ENCODE measurements at regions not wholly inside any gene's neighbourhood (a gene's known extent, or its start where the extent isn't known, plus 50 kb on each side); places are given as distances from the start of the nearest gene placed in this dataset.

- no peak overlapping the region for H3K27ac Mint-ChIP-seq (ENCODE audit: unreplicated experiment)
- H3K9me3 Mint-ChIP-seq (ENCODE audit: low read depth) = no peaks in the 10 kb centered on the region
- H3K27me3 Mint-ChIP-seq (ENCODE audit: low read depth) = peaks cover 2% of the 10 kb centered on the region
- H3K36me3 Mint-ChIP-seq (ENCODE audit: low read depth) = no peaks in the 10 kb centered on the region
- no peak for TF ChIP-seq CTCF (IDR thresholded peaks at IDR 0.05)
- no peaks in the 10 kb centered on the region for H3K4me1 Mint-ChIP-seq (ENCODE audit: low read depth)
- H3K4me3 Mint-ChIP-seq (ENCODE audit: unreplicated experiment) = no peak overlapping the region
- no peak for DNase-seq (ENCODE audit: low spot score)
Observed at GRCh38 chr10:47087667-47088066, 176.4 kb downstream of the PTPN20 start.

GRCh38 chr10:47088656-47089354 is 177.6 kb downstream of the PTPN20 start:
- no peak for DNase-seq (ENCODE audit: low spot score)
- peaks cover 2% of the 10 kb centered on the region for H3K27me3 Mint-ChIP-seq (ENCODE audit: low read depth)
- TF ChIP-seq CTCF (IDR thresholded peaks at IDR 0.05) = no peak
- no peaks in the 10 kb centered on the region for H3K4me1 Mint-ChIP-seq (ENCODE audit: low read depth)
- no peak overlapping the region for H3K27ac Mint-ChIP-seq (ENCODE audit: unreplicated experiment)
- no peaks in the 10 kb centered on the region for H3K9me3 Mint-ChIP-seq (ENCODE audit: low read depth)
- no peaks in the 10 kb centered on the region for H3K36me3 Mint-ChIP-seq (ENCODE audit: low read depth)
- H3K4me3 Mint-ChIP-seq (ENCODE audit: unreplicated experiment) = no peak overlapping the region

GRCh38 chr10:47090042-47090441 is 178.8 kb downstream of the PTPN20 start:
- no peak overlapping the region for H3K27ac Mint-ChIP-seq (ENCODE audit: unreplicated experiment)
- peaks cover 4% of the 10 kb centered on the region for H3K9me3 Mint-ChIP-seq (ENCODE audit: low read depth)
- TF ChIP-seq CTCF (IDR thresholded peaks at IDR 0.05) = no peak
- peaks cover 2% of the 10 kb centered on the region for H3K27me3 Mint-ChIP-seq (ENCODE audit: low read depth)
- no peak for DNase-seq (ENCODE audit: low spot score)
- no peaks in the 10 kb centered on the region for H3K4me1 Mint-ChIP-seq (ENCODE audit: low read depth)
- H3K4me3 Mint-ChIP-seq (ENCODE audit: unreplicated experiment) = no peak overlapping the region
- no peaks in the 10 kb centered on the region for H3K36me3 Mint-ChIP-seq (ENCODE audit: low read depth)

- no peak overlapping the region for H3K27ac Mint-ChIP-seq (ENCODE audit: unreplicated experiment)
- no peaks in the 10 kb centered on the region for H3K36me3 Mint-ChIP-seq (ENCODE audit: low read depth)
- no peak for TF ChIP-seq CTCF (IDR thresholded peaks at IDR 0.05)
- peaks cover 2% of the 10 kb centered on the region for H3K27me3 Mint-ChIP-seq (ENCODE audit: low read depth)
- no peak overlapping the region for H3K4me3 Mint-ChIP-seq (ENCODE audit: unreplicated experiment)
- H3K9me3 Mint-ChIP-seq (ENCODE audit: low read depth) = peaks cover 4% of the 10 kb centered on the region
- no peaks in the 10 kb centered on the region for H3K4me1 Mint-ChIP-seq (ENCODE audit: low read depth)
- no peak for DNase-seq (ENCODE audit: low spot score)
Observed at GRCh38 chr10:47090903-47091302, 179.7 kb downstream of the PTPN20 start.

GRCh38 chr10:47091421-47091820 is 180.2 kb downstream of the PTPN20 start:
- no peak for TF ChIP-seq CTCF (IDR thresholded peaks at IDR 0.05)
- Mint-ChIP-seq H3K36me3 (ENCODE audit: low read depth) (no peaks in the 10 kb centered on the region), H3K27me3 (ENCODE audit: low read depth) (peaks cover 2% of the 10 kb centered on the region), H3K27ac (ENCODE audit: unreplicated experiment) (no peak overlapping the region), H3K4me3 (ENCODE audit: unreplicated experiment) (no peak overlapping the region), H3K4me1 (ENCODE audit: low read depth) (no peaks in the 10 kb centered on the region), H3K9me3 (ENCODE audit: low read depth) (peaks cover 4% of the 10 kb centered on the region)
- no peak for DNase-seq (ENCODE audit: low spot score)
